Putamen (tissue), 1 donor: ENCODE measurements at regions not wholly inside any gene's neighbourhood (a gene's known extent, or its start where the extent isn't known, plus 50 kb on each side); places are given as distances from the start of the nearest gene placed in this dataset.
A peak's percentile ranks its signal among the peaks of the same experiment; 100 is the strongest.
"Not testable (repeated sequence)": the region's sequence is repeated elsewhere in the genome, so short reads cannot be mapped to it uniquely, and the experiment has no call there.

Source experiments
- DNase-seq: peaks from one replicate; pipeline ENCODE4 v3.0.0-alpha.2; 2016; ENCODE audit warnings: low spot score

DNA sequence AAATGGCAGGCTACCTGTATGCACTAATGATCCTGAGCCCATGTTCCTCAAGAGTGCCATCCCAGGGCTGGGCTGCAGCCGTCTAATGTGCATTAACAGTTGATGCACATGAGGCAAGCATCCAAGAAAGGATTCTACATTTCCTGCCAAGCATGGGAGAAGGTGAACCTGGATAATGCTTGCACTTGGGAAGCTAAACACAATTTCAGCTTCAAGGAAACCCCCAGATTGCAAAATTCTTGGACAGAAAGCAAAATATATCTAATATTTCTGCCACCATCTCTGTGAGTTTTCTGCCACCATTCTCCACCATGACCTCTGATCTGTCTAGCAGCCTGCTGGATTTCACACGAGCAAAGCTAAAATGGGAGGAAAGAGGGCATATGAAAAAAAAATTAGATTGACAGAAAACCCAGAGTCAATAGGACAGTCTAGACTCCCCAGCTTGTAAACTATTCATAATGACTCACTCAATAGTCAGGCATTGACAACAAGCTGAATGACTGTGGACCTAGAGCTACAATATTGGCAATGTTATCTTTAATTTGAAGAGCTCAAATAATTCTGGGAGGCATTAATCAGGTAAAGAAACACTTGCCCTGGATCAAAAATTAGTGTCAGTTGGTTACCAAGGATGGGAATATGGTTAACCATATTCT, 91.9 kb upstream of the BCL2L14 start:
- no peak for DNase-seq

DNA sequence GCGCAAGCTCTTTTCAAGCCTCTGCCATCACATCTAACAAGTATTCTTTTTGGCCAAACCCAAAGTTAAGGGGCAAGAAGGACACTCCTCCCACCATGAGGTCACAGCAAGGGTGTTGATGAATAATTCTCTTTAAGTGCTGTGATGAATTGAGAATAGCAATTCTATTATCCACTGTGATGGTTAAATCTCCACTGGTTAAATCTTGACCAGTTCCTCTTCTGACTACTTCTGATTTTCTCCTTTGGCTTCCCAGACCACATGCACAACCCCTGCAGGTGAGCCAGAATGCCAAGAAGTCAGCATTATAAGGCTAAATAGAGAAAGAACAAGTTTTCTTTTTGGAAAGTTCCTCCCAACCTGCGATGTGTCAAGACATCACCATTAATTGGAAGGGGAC, 90.6 kb upstream of the BCL2L14 start:
- no peak for DNase-seq

DNA sequence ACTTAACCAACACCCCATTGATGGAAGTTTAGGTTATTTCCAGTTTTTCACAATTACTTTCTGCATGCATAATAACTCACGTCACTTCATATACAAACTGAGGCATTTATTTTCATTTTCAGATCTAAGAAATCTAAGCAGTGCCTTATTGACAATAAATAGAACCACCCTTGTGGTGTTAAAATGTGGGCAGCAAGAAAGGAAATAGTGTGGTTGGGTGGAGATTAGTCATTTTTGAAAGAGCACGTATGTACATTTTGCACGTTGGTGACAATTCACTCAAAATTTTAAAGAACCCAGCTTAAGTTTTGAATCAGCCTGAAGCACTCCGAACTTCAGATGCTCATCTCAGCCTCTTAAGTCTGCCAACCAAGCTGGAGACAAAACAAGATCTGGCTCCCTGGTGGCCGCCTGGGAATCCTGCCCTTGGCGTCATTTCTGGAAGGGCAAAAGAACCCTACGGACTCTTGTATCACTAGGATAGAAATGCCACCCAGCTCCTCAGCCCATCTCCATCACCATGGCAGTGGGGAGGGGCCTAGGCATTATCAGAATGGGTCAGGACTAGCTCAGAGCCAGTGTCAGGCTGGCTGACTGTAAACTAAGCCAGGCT, 89.5 kb upstream of the BCL2L14 start:
- DNase-seq = no peak

DNA sequence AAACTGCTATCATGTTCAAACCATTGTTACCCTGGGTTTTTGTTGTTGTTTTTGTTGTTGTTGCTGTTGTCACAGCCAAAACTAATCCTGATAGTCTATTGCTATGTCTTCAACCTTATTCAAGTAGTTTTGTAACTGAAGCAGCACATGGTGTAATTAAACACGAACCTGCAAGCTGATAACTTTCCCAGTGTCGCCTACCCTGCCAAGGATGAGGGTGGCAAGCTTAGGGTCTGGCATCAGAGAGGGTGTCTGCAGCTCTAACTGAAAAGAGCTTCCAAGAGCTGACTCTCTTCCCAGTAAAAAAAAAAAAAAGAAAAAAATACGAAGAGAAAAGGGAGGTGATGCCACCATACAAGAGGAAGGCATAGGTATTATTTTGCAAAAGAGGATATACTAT, 86.3 kb upstream of the BCL2L14 start:
- no peak for DNase-seq

DNA sequence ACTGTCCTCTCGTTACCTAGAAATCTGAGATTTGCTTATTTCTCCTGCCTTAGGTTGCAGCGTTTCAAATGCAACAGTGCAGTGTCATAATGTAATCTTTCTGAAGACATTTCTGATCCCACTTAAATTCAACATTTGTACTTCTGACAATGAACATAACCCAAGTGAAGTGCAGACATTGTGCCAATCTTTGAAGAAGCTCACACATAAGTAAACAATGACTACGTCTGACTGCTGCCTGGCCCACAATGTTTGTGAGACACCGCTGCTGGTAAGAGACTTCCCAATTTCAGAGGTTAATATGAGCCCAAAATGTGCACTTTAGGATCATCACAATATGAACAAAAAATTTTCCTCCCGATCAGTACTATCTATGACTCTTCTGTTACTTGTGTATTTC, 84.6 kb upstream of the BCL2L14 start:
- DNase-seq = no peak

- no peak for DNase-seq
Measured at GRCh38 chr12:11987901-11988300, 82.8 kb upstream of the BCL2L14 start.

DNA sequence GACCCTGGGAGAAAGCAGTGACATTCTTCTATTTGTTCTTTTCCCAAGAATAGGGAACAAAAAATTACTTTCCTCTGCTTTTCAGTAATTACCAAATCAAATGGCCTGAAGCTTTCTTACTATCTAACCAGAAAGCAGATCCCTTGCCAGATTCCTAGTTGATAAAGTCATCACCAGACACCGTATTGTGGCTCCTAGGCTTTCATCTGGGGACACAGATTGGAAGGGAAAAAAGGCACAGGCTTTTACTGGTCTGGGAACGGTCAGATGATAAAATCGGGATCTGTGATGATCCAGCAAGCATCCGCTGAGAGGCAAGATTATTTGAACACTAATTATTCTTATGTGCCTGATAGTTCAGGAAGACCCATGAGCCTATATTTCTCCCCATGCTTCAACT, 79.1 kb upstream of the BCL2L14 start:
- DNase-seq = no peak

- DNase-seq = no peak
Measured at GRCh38 chr12:11992515-11992914, 78.2 kb upstream of the BCL2L14 start.

DNA sequence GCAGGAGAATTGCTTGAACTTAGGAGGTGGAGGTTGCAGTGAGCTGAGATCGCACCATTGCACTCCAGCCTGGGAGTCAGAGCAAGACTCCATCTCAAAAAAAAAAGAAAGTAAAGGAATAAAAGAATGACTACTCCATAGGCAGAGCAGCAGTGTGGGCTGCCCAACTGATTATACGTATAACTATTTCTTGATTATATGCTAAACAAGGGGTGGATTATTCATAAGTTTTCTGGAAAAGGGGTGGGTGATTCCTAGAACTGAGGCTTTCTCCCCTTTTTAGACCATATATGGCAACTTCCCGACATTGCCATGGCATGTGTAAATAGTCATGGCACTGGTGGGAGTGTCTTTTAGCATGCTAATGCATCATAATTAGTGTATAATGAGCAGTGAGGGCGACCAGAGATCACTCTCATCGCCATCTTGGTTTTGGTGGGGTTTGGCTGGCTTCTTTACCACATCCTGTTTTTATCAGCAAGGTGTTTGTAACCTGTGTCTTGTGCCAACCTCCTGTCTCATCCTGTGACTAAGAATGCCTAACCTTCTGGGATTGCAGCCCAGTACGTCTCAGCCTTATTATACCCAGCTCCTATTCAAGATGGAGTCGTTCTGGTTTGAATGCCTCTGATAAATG, 72.3 kb upstream of the BCL2L14 start:
- not testable (repeated sequence) for DNase-seq

DNA sequence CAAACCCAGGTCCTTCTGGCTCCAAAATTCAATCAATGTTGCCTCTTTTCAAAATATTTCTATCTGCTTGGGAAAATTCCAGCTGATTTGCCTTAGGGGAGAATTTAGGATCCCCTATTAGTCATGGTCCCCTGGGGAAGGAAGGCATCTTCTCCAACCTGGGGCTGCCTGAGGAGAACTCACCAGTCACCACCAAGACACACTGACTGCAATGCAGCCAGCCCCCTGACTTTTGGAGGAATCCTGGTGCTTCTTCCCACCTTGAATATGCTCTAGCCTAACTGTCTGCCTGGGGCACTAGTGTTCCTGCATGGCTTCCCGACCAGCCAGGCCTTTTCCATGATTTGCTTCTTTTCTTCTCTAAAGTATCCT, 71.8 kb upstream of the BCL2L14 start:
- no peak for DNase-seq

DNA sequence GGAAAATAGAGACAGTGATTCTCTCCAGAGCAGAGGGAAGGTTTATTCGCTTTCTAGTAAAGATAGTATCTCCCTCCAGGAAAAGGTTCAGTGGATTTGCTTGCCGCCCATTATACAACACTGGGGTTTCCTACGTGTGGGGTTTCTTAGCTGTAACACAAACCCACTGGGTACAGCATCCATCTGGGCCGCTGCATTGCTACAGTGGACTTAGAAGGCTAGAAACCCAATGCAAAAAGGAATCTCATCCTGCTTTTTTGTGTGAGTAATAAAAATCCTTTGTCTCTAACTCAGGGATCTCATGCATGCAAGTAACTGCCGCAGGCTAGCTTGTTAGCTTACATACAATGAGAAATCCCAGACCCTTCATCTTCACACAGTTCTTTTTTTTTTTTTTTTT, 67.1 kb upstream of the BCL2L14 start:
- DNase-seq = no peak

- no peak for DNase-seq
Measured at GRCh38 chr12:12004524-12004923, 66.2 kb upstream of the BCL2L14 start.

GRCh38 chr12:12007001-12007712, 63.6 kb upstream of the BCL2L14 start:
- no peak for DNase-seq

- DNase-seq = no peak
Measured at GRCh38 chr12:12007713-12008231, 63.0 kb upstream of the BCL2L14 start.

DNA sequence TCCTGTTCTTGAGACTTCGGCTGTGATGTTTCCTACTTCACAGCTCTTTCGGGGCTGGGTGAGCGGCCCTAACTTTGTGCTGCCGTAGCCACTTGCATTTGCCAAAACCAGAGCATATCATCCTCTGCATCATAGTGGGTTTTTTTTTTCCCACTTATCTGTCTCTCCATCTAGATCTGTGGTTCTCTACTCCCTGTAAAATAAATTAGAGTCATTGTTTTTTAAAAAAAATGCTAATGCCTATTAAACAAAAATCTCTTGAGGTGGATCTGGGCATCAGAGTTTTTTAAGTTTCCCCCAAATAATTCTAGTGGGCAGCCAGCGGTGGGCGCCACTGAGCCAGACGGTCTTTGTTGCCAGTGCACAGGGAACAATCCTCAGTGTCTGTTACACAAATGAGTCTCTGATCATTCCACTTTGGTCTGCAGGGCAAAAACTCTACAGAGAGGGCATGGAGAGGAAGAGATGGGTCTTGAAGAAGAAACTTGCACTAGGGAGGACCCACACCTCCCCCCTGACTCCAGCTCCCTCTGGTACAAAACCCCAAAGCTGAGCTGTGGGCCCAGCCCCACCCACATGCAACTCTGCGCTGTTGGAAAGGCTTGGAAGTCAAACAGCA, 62.4 kb upstream of the BCL2L14 start:
- DNase-seq = no peak

GRCh38 chr12:12008931-12009611, 61.7 kb upstream of the BCL2L14 start:
- no peak for DNase-seq

DNA sequence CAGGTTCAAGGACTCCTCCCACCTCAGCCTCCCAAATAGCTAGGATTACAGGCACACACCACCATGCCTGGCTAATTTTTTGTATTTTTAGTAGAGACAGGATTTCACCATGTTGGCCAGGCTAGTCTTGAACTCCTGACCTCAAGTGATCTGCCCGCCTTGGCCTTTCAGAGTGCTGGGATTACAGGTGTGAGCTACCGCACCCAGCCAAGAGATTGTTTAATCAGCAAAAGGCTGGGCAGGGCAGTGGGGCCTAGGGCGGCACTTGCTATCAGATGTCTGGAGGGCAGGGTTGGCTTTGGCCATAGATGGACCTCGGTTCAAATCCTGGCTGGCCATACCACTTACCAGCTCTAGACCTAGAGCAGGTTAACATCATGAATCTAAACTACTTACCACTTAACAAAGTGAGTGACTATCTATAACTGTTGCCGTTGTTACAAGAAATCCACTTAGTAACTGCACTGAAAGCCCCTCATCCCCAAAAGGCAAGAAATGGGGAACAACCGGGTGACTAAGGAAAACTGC, 60.9 kb upstream of the BCL2L14 start:
- not testable (repeated sequence) for DNase-seq

GRCh38 chr12:12010277-12011039, 60.3 kb upstream of the BCL2L14 start:
- DNase-seq = peak; percentile 56

- DNase-seq = no peak
Measured at GRCh38 chr12:12011880-12012260, 58.9 kb upstream of the BCL2L14 start.

DNA sequence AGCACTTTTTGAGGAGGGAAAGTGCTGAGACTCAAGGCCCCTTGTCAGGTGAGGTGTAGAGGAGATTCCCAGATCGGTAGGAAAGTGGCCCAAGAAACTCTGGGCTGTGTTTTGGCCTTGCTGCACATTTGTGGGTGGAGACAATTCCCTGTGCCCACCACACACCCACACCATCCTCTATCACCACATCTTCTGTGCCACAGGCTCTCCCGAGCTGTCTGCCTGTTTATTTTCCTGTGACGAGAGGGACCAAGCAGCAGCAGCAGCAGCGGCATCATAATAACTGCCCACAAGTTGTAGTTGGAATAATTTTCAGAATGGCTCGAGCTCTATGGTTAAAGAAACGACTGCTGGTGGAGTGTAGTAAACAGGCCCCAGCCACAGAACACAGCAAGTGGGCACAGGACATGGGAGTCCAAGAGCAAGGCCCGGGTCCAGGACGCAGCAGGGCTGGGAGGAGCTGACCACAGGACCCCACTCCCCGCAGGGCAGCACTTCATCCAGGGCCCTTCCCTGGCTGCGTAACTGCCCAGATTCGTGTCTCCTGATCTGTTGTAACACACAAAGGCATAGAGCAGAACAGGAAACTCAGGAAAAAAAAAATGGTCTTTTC, 55.6 kb upstream of the BCL2L14 start:
- no peak for DNase-seq
